AG09309 (cell line): ENCODE measurements at regions not wholly inside any gene's neighbourhood (a gene's known extent, or its start where the extent isn't known, plus 50 kb on each side); places are given as distances from the start of the nearest gene placed in this dataset.

Experiments
- DNase-seq: peaks from one replicate; pipeline ENCODE4 v3.0.0-alpha.2; 2010; ENCODE audit warnings: low read depth
- H3K4me3 ChIP-seq: 2 replicates; pipeline ENCODE4 v1.5.1; 2011; ENCODE audit warnings: mild to moderate bottlenecking, low read depth, low read length, moderate library complexity; ENCODE audit not compliant: control insufficient read depth
- TF ChIP-seq, protein P1 (sequence below): IDR thresholded peaks from 2 replicates; pipeline ENCODE4 v1.5.1; 2011; ENCODE audit warnings: mild to moderate bottlenecking, low read depth, low read length, inconsistent platforms; ENCODE audit not compliant: insufficient read depth, control insufficient read depth; ENCODE audit errors: missing control alignments

DNA sequence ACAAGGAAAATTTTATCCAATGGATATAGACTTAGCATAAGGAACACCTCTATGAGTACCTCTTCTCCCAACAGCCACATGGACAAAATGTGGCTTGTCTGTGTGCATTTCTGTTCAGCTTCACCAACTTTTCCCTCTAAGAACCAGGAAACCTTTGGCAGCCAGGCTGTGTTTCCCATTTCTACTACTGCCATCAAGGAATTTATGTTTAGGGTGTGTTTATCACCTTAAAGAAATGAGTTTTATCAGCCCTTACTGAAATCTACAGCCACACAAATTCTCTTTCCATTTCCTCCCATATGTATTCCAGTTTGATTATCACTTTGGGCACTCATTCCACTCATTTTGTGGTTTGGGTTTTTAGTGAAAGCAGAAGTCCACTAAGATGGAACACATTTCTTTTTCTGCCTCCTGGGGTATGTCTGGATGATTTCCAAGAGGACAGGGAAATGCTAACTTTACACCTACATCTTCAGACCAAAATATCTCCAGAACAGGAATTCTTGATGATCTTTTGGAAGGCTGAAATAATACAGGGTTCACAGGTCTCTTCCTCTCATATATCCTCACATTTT lies 82.6 kb upstream of the MAOA start:
- DNase-seq, result no peak
- no peak overlapping the region for H3K4me3 ChIP-seq
- TF ChIP-seq, protein P1, sequence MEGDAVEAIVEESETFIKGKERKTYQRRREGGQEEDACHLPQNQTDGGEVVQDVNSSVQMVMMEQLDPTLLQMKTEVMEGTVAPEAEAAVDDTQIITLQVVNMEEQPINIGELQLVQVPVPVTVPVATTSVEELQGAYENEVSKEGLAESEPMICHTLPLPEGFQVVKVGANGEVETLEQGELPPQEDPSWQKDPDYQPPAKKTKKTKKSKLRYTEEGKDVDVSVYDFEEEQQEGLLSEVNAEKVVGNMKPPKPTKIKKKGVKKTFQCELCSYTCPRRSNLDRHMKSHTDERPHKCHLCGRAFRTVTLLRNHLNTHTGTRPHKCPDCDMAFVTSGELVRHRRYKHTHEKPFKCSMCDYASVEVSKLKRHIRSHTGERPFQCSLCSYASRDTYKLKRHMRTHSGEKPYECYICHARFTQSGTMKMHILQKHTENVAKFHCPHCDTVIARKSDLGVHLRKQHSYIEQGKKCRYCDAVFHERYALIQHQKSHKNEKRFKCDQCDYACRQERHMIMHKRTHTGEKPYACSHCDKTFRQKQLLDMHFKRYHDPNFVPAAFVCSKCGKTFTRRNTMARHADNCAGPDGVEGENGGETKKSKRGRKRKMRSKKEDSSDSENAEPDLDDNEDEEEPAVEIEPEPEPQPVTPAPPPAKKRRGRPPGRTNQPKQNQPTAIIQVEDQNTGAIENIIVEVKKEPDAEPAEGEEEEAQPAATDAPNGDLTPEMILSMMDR, result no peak

DNA sequence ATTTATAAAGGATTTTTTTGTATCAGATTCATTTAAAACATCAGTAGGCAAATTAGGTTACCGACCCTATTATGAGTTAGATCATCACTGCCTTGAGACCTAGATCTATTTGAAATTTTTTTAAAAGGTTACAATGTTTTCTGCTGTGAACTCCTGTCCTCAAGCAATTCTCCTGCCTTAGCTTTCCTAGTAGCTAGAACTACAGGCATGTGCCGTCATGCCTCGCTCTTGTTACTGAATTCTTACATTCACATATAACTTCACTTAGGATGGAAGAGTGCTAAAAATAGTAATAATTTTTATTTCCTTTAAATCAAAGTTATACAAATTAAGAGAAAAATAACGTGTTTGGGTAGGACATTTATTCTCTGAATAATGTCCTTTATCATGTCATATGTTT lies 75.5 kb upstream of the MAOA start:
- H3K4me3 ChIP-seq, result no peak overlapping the region
- DNase-seq, result no peak
- TF ChIP-seq, protein P1, result no peak

DNA sequence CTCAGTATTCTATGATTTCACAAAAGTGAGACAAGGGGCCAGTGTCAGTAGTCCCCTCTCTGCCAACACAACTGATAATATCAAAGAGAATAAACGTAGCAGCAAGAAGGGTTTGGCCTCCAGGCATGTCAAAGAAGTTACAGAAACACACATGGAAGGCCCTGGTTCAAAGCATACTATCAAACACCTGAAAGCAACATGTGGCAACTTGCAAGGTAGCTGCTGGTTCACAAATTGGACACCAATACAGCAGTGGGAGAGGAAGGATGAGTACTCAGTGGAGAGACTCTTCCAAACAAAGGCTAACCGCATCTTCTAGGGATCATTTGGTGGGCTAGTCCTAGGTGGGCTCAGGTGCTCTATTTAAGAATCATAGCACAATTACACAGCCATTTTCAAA lies 74.9 kb upstream of the MAOA start:
- TF ChIP-seq, protein P1, result no peak
- DNase-seq, result no peak
- no peak overlapping the region for H3K4me3 ChIP-seq

DNA sequence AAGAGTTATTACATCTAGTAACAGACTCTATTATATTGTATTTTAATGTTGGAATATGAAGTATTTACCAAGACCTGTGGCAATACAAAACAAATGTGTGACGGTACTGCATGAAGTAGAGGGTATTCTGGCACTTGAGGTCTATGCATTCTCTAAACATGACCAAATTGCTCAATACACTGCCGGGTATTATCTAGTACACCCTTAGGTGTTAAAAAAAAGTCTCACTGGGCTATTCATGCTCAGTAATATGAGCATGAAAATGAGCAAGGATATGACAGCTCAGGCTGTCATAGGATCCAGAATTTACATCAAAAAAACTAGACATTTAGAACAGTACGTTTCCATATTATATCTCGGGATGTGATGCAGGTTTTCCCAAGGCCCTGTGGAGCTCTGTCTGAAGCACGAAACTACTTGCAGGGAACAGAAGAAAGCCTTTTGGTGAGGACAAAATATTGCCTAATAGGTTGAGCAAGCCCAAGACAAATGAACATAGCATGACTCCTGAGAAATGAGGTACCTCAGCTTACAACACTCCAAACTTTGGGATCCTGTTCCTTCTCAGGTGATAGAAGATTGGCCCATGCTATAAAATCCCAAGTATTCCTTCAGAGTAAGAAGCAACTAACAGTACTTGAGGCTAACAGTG lies 74.1 kb upstream of the MAOA start:
- TF ChIP-seq, protein P1, result no peak
- no peak for DNase-seq
- no peak overlapping the region for H3K4me3 ChIP-seq

DNA sequence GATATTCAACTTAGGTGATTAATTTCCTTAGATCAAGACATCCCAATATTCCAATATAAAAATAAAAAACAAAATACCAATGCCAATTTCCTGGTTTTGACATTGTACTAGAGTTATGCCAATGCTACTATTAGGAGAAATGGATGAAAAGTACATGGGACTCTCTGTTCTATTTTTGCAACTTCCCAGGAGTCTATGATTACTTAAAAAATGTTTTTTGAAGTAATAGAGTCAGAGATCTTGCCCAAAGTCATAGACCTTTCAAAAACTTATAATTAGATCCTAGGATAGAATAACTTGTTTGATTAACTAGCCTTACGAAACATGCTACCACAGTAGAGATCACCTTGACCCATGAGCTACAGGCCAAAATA lies 73.6 kb upstream of the MAOA start:
- H3K4me3 ChIP-seq, result no peak overlapping the region
- no peak for DNase-seq
- TF ChIP-seq, protein P1, result no peak

DNA sequence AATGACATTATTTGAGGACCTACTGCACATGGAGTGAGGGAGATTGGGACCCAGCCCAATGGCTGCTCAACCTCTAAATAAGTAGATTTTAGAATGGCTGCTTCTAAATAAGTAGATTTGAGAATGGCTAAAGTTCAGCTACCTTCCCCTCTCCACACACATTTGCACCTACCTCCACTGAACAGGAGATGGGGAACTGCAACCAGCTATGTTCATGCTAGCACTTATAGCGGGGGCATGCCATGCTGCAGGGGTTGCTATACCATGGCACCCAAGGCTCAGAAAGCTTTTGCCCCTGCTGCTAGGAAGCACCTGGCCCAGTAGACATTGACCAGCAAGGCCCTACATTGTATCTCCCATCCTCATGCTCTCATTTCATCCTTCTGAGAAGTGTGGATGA lies 70.2 kb upstream of the MAOA start:
- TF ChIP-seq, protein P1, result no peak
- DNase-seq, result no peak
- H3K4me3 ChIP-seq, result no peak overlapping the region
